ENCODE measurements at regions not wholly inside any gene's neighbourhood (a gene's known extent, or its start where the extent isn't known, plus 50 kb on each side); places are given as distances from the start of the nearest gene placed in this dataset.

DNA sequence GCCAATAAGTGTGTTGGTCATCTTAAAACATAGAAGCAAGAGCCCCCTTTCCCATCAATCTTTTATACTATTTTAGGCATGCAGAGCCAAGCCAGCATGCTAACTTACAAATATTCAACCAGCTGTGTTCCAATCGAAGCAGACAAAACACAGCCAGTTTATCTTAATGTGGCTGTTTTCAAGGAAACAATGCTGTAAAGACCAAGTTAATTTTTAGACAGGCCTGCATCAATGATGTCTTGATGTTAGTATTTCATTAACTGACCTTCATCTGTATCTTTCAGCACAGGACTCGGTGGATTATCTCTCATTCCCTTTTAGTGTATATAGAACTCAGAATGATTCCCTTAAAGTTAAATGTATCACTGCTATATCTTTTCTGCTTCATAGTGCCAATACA lies 262.0 kb upstream of the ZWINT start:
- Histone ChIP-seq H3K4me3 (no peak overlapping the region), H3K4me1 (no peaks in the 10 kb centered on the region), H3K27ac (no peak overlapping the region), H3K9me3 (no peaks in the 10 kb centered on the region), H3K36me3 (no peaks in the 10 kb centered on the region), H3K27me3 (no peaks in the 10 kb centered on the region), H3K9ac (ENCODE audit: low read depth in 2 of 2, low read length in 2 of 2) (no peak overlapping the region)
- intact Hi-C loops (cut with DNase I) = no loop called here
- TF ChIP-seq, protein P1, sequence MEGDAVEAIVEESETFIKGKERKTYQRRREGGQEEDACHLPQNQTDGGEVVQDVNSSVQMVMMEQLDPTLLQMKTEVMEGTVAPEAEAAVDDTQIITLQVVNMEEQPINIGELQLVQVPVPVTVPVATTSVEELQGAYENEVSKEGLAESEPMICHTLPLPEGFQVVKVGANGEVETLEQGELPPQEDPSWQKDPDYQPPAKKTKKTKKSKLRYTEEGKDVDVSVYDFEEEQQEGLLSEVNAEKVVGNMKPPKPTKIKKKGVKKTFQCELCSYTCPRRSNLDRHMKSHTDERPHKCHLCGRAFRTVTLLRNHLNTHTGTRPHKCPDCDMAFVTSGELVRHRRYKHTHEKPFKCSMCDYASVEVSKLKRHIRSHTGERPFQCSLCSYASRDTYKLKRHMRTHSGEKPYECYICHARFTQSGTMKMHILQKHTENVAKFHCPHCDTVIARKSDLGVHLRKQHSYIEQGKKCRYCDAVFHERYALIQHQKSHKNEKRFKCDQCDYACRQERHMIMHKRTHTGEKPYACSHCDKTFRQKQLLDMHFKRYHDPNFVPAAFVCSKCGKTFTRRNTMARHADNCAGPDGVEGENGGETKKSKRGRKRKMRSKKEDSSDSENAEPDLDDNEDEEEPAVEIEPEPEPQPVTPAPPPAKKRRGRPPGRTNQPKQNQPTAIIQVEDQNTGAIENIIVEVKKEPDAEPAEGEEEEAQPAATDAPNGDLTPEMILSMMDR (IDR thresholded peaks at IDR 0.05) = no peak
- no peak for DNase-seq

DNA sequence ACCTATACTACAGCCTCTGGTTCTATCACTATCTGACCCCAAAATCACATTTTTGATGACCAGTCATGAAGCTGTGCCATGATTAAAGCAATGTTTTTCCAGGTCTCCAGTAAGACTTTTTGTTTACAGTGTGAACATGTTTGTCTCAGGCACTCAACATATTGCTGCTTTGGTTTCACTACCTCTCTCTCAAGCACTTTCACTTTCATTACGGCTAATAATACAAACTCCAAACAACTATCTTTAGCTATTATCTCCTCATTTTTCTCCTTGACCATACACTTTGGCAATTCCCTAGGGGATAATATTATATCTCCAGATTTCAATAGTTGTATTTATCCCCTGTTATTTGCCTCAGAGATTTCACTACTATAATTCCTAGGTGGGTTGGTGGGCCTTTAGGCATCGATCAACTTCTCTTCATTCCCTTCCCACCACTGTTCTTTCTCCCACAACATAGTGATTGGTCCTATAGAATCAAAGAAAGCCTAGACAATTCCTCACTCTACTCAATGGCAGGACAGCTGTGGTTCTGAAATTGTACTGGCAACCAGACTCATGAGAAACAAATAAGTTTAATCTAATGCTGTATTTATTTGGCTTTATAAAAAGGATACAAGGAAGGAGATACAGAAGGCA lies 261.4 kb upstream of the ZWINT start:
- TF ChIP-seq, protein P1 (IDR thresholded peaks at IDR 0.05) = no peak
- Histone ChIP-seq H3K4me3 (no peak overlapping the region), H3K4me1 (no peaks in the 10 kb centered on the region), H3K9ac (ENCODE audit: low read depth in 2 of 2, low read length in 2 of 2) (no peak overlapping the region), H3K36me3 (no peaks in the 10 kb centered on the region), H3K9me3 (no peaks in the 10 kb centered on the region), H3K27ac (no peak overlapping the region), H3K27me3 (no peaks in the 10 kb centered on the region)
- DNase-seq = no peak
- intact Hi-C loops (cut with DNase I) = no loop called here

DNA sequence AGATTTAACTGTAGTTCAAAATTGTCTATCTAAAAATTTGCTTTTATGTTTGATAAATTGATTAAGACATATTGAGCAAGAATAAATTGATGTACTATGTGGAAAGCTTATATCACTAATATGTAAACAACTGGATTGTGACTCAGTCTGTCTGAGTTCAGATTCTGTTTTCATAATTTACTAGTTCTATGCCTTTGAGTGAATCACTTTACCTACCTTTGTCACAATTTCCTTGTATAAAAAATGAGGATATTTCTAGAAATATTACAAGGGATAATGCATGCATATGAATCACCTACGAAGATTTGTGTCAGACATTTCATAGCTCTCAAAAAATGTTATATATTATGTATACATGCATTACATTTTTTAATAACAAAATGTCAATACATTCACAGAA lies 245.1 kb upstream of the ZWINT start:
- intact Hi-C loops (cut with DNase I) = no loop called here
- TF ChIP-seq, protein P1 (IDR thresholded peaks at IDR 0.05) = no peak
- Histone ChIP-seq H3K27ac (no peak overlapping the region), H3K36me3 (no peaks in the 10 kb centered on the region), H3K4me1 (no peaks in the 10 kb centered on the region), H3K27me3 (no peaks in the 10 kb centered on the region), H3K9ac (ENCODE audit: low read depth in 2 of 2, low read length in 2 of 2) (no peak overlapping the region), H3K9me3 (no peaks in the 10 kb centered on the region), H3K4me3 (no peak overlapping the region)
- DNase-seq = no peak

DNA sequence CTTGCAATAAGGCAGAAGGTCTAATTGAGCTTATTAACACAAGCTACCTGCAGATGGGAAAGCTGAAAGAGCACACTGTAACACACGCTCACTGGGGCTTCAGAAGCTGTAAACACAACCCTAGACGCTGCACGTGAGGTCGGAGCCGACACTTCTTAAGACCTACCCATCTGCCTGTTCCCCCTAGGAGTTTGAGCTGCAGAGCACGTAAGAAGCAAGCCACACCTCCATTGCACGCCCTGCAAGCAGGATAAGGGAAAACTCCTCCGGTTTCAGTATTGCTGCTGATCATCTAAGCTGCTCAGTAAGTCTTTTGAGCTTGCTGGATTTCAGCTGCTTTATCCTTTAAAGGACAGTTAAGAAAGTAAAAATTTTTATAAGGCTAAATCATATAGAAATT lies 244.0 kb upstream of the ZWINT start:
- no peaks in the 10 kb centered on the region for H3K36me3 ChIP-seq
- H3K4me3 ChIP-seq = no peak overlapping the region
- H3K4me1 ChIP-seq = no peaks in the 10 kb centered on the region
- intact Hi-C loops (cut with DNase I) = no loop called here
- no peak overlapping the region for H3K27ac ChIP-seq
- no peaks in the 10 kb centered on the region for H3K27me3 ChIP-seq
- TF ChIP-seq, protein P1 (IDR thresholded peaks at IDR 0.05) = no peak
- no peak overlapping the region for H3K9ac ChIP-seq (ENCODE audit: low read depth in 2 of 2, low read length in 2 of 2)
- no peaks in the 10 kb centered on the region for H3K9me3 ChIP-seq
- no peak for DNase-seq

DNA sequence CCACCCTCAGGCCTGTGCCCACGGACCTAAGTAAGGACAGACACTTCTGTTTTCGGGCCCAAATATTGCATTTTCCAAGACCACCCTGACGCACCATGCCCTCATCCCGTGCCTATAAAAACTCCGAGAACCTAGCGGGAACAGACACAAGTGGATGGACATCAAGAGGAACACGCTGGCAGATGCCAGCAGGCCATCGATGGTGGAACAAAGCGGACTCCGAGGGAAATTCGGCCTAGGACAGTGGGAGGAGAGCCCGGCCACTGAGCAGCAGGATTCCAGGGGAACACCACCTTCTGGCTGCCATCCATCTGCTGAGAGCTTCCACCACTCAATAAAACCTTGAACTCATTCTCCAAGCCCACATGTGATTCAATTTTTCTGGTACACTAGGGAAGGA lies 243.6 kb upstream of the ZWINT start:
- TF ChIP-seq, protein P1 (IDR thresholded peaks at IDR 0.05) = no peak

More for the DNA sequence above, 243.6 kb upstream of the ZWINT start:
- DNase-seq = no peak
- H3K9me3 ChIP-seq = no peaks in the 10 kb centered on the region
- no peaks in the 10 kb centered on the region for H3K36me3 ChIP-seq
- no peaks in the 10 kb centered on the region for H3K4me1 ChIP-seq
- no peaks in the 10 kb centered on the region for H3K27me3 ChIP-seq
- intact Hi-C loops (cut with DNase I) = no loop called here
- H3K9ac ChIP-seq (ENCODE audit: low read depth in 2 of 2, low read length in 2 of 2) = no peak overlapping the region
- H3K27ac ChIP-seq = no peak overlapping the region
- no peak overlapping the region for H3K4me3 ChIP-seq
